Spleen (tissue), 11 donors: ENCODE measurements at regions not wholly inside any gene's neighbourhood (a gene's known extent, or its start where the extent isn't known, plus 50 kb on each side); places are given as distances from the start of the nearest gene placed in this dataset.

ENCODE experiments used
- DNase-seq: peaks from one replicate; pipeline ENCODE4 v3.0.0-alpha.2; 2020
- H3K27ac ChIP-seq, 8 donors: fragments of 200-600 bp; sonication (generic) in 7 of 8; 1 replicate in 4 of 8; 2 replicates in 4 of 8; pipeline versions ENCODE4 v1.5.0 to v1.8.0; 2016 to 2021; ENCODE audit warnings: inconsistent platforms in 4 of 8, mild to moderate bottlenecking in 4 of 8, moderate library complexity in 1 of 8
- H3K27me3 ChIP-seq, 7 donors: fragments of 200-600 bp; sonication (generic) in 6 of 7; replicated peaks in 1 of 7; 1 replicate in 4 of 7; 2 replicates in 3 of 7; pipeline versions ENCODE4 v1.5.0 to v1.8.0; 2016 to 2021; ENCODE audit warnings: inconsistent platforms in 3 of 7, mild to moderate bottlenecking in 1 of 7
- H3K36me3 ChIP-seq, 6 donors: fragments of 200-600 bp; sonication (generic) in 5 of 6; 1 replicate in 4 of 6; 2 replicates in 2 of 6; pipeline versions ENCODE4 v1.5.0 to v1.8.0; 2016 to 2021; ENCODE audit warnings: inconsistent platforms in 2 of 6
- H3K4me1 ChIP-seq, 6 donors: fragments of 200-600 bp; sonication (generic) in 5 of 6; 1 replicate in 3 of 6; 2 replicates in 3 of 6; pipeline versions ENCODE4 v1.5.0 to v1.8.0; 2016 to 2021; ENCODE audit warnings: inconsistent platforms in 3 of 6
- H3K4me3 ChIP-seq, 8 donors: fragments of 200-600 bp; sonication (generic) in 7 of 8; 1 replicate in 4 of 8; 2 replicates in 4 of 8; pipeline versions ENCODE4 v1.5.0 to v1.8.0; 2016 to 2021; ENCODE audit warnings: inconsistent platforms in 4 of 8, mild to moderate bottlenecking in 4 of 8, moderate library complexity in 2 of 8
- H3K9me3 ChIP-seq, 8 donors: fragments of 200-600 bp; sonication (generic) in 7 of 8; 1 replicate in 4 of 8; 2 replicates in 4 of 8; pipeline versions ENCODE4 v1.5.0 to v1.8.0; 2016 to 2021; ENCODE audit warnings: inconsistent platforms in 4 of 8
- CTCF ChIP-seq, 11 experiments: fragments of 200-600 bp in 7 of 11; fragments of 450-650 bp in 4 of 11; sonication (generic) in 4 of 11; IDR thresholded peaks in 8 of 11; conservative IDR thresholded peaks in 3 of 11; 1 replicate in 7 of 11; 2 replicates in 4 of 11; pipeline versions ENCODE4 v1.4.0 to v1.8.0; 2016 to 2021; ENCODE audit warnings: antibody characterized with exemption in 11 of 11, inconsistent platforms in 4 of 11, mild to moderate bottlenecking in 1 of 11
- POLR2A ChIP-seq, 3 donors: fragments of 450-650 bp; IDR thresholded peaks; one replicate each; pipeline ENCODE4 v1.5.1; 2017; ENCODE audit warnings: antibody characterized with exemption in 3 of 3, mild to moderate bottlenecking in 1 of 3
- POLR2AphosphoS5 ChIP-seq, 3 donors: sonication (generic); formaldehyde crosslinking; IDR thresholded peaks; one replicate each; pipeline ENCODE4 v1.5.1; 2017; ENCODE audit warnings: antibody characterized with exemption in 3 of 3
- WGBS, 5 donors: extraction: QIAGEN DNeasy Blood & Tissue Kit in 3 of 5; methylation state at CpG; one replicate each; pipeline versions ENCODE4 v1.1.5 to v1.1.7; 2013 to 2018; 5-methylcytosine and 5-hydroxymethylcytosine counted together
- intact Hi-C: fragments of 100-400 bp; cut with DNase I; formaldehyde crosslinking; loops from one replicate; pipeline ENCODE4 v1.15.0; 2023; ENCODE audit warnings: low total_unique reads
- donor health status: healthy with polysubstance abuse.
- donor health status: DM: no; HTN: no; CAD: no; lungs with moderate emphysema.
- donor health status: DM: no; HTN: no; CAD: no.
- donor health status: Bipolar disorder and iron deficiency.
- donor health status: healthy.
- donor health status: DM: no; HTN: no; CAD: no.
- donor health status: DM: yes; HTN: yes; CAD: no.

GRCh38 chr17:77422104-77422747 lies 281.5 kb downstream of the SEC14L1 start:
- H3K27ac ChIP-seq: peak overlapping the region in 7 of 8 donors; percentile 27 to 92 (median 58)
- H3K27me3 ChIP-seq: no peaks in the 10 kb centered on the region
- no peaks in the 10 kb centered on the region for H3K9me3 ChIP-seq
- peaks cover 58 to 100% (median 80%) of the 10 kb centered on the region in 6 donors for H3K4me1 ChIP-seq
- H3K4me3 ChIP-seq: no peak overlapping the region
- DNase-seq: no peak
- intact Hi-C loops: no loop called here
- 90 to 96% (median 92%) methylated on average over 18 of the region's 18 CpGs for WGBS, 5 donors
- H3K36me3 ChIP-seq: peaks cover 0 to 34% (median 0%) of the 10 kb centered on the region in 6 donors
- TF ChIP-seq POLR2A (IDR thresholded peaks at IDR 0.05) (no peak), POLR2AphosphoS5 (IDR thresholded peaks at IDR 0.05) (peak in 1 of 3 donors; percentile 15)

- H3K27me3 ChIP-seq: no peaks in the 10 kb centered on the region
- H3K4me1 ChIP-seq: peaks cover 63 to 100% (median 85%) of the 10 kb centered on the region in 6 donors
- TF ChIP-seq POLR2AphosphoS5 (IDR thresholded peaks at IDR 0.05): no peak
- no peak overlapping the region for H3K4me3 ChIP-seq
- intact Hi-C loops: no loop called here
- peaks cover 0 to 29% (median 0%) of the 10 kb centered on the region in 6 donors for H3K36me3 ChIP-seq
- DNase-seq: no peak
- H3K27ac ChIP-seq: peak overlapping the region in 4 of 8 donors; percentile 78 to 92 (median 82)
- no peaks in the 10 kb centered on the region for H3K9me3 ChIP-seq
- 89 to 97% (median 92%) methylated on average over 4 of the region's 4 CpGs for WGBS, 5 donors
These were observed 282.0 kb downstream of the SEC14L1 start for GRCh38 chr17:77422748-77423113.

- peaks cover 74 to 100% (median 94%) of the 10 kb centered on the region in 6 donors for H3K4me1 ChIP-seq
- no peak overlapping the region for H3K4me3 ChIP-seq
- H3K27me3 ChIP-seq: no peaks in the 10 kb centered on the region
- H3K9me3 ChIP-seq: no peaks in the 10 kb centered on the region
- H3K27ac ChIP-seq: peak overlapping the region; percentile 55 to 92 (median 78)
- WGBS, 5 donors: 65 to 87% (median 82%) methylated on average over 28 to 31 of the region's 31 CpGs
- intact Hi-C loops: no loop called here
- DNase-seq: no peak
- no peak for TF ChIP-seq CTCF (IDR thresholded peaks at IDR 0.05 in 8 of 11, conservative IDR thresholded peaks at IDR 0.05 in 3 of 11)
- TF ChIP-seq POLR2AphosphoS5 (IDR thresholded peaks at IDR 0.05): peak in 2 of 3 donors; percentile 62 to 73
- no peak for TF ChIP-seq POLR2A (IDR thresholded peaks at IDR 0.05)
- peaks cover 0 to 18% (median 0%) of the 10 kb centered on the region in 6 donors for H3K36me3 ChIP-seq
These were observed 283.1 kb downstream of the SEC14L1 start for GRCh38 chr17:77423589-77424451.

GRCh38 chr17:77424585-77425344 lies 284.0 kb downstream of the SEC14L1 start:
- DNase-seq: peak; percentile 89
- Histone ChIP-seq H3K27me3 (no peaks in the 10 kb centered on the region), H3K4me1 (peaks cover 83 to 100% (median 95%) of the 10 kb centered on the region in 6 donors), H3K9me3 (no peaks in the 10 kb centered on the region), H3K27ac (peak overlapping the region; percentile 55 to 92 (median 78)), H3K4me3 (peak overlapping the region in 1 of 8 donors; percentile 9), H3K36me3 (peaks cover 0 to 10% (median 0%) of the 10 kb centered on the region in 6 donors)
- intact Hi-C loops: loop anchor here (5.0 kb wide), 1 partner anchor 68 kb away; no protein-coding TSS in a partner anchor
- WGBS, 5 donors: 29 to 56% (median 32%) methylated on average over 12 to 21 of the region's 21 CpGs
- TF ChIP-seq POLR2A (IDR thresholded peaks at IDR 0.05): no peak
- TF ChIP-seq POLR2AphosphoS5 (IDR thresholded peaks at IDR 0.05): peak; percentile 68 to 89 (median 82)

- H3K36me3 ChIP-seq: peaks cover 0 to 10% (median 0%) of the 10 kb centered on the region in 6 donors
- H3K4me3 ChIP-seq: peak overlapping the region in 1 of 8 donors; percentile 9
- intact Hi-C loops: loop anchor here (5.0 kb wide), 1 partner anchor 67 kb away; no protein-coding TSS in a partner anchor
- TF ChIP-seq CTCF (IDR thresholded peaks at IDR 0.05 in 8 of 11, conservative IDR thresholded peaks at IDR 0.05 in 3 of 11) (no peak), POLR2AphosphoS5 (IDR thresholded peaks at IDR 0.05) (no peak), POLR2A (IDR thresholded peaks at IDR 0.05) (no peak)
- H3K9me3 ChIP-seq: no peaks in the 10 kb centered on the region
- DNase-seq: no peak
- H3K4me1 ChIP-seq: peaks cover 87 to 100% (median 95%) of the 10 kb centered on the region in 6 donors
- 22 to 60% (median 26%) methylated on average over 1 to 9 of the region's 9 CpGs for WGBS, 5 donors
- no peaks in the 10 kb centered on the region for H3K27me3 ChIP-seq
- H3K27ac ChIP-seq: peak overlapping the region; percentile 55 to 92 (median 78)
These were observed 284.6 kb downstream of the SEC14L1 start for GRCh38 chr17:77425348-77425747.
